Natural killer cell (primary cell): ENCODE measurements at regions not wholly inside any gene's neighbourhood (a gene's known extent, or its start where the extent isn't known, plus 50 kb on each side); places are given as distances from the start of the nearest gene placed in this dataset.

Source experiments
- ATAC-seq, 3 donors: fragments of 150-1000 bp in 2 of 3; fragments of 200-7000 bp in 1 of 3; cut with Tn5 transposase; 1 replicate in 1 of 3; 2 replicates in 2 of 3; pipeline ENCODE4 v1.10.0; 2021; ENCODE audit warnings: mild to moderate bottlenecking in 2 of 3, moderate library complexity in 2 of 3
- DNase-seq, 2 donors: peaks; one replicate each; pipeline versions ENCODE4 v3.0.0 to v3.0.0-alpha.2; 2013 to 2021; ENCODE audit warnings: mixed read lengths in 1 of 2
- H3K27ac ChIP-seq: one replicate; pipeline ENCODE4 v1.5.1; 2013; ENCODE audit warnings: mild to moderate bottlenecking, low read length
- H3K27me3 ChIP-seq: one replicate; pipeline ENCODE4 v1.6.1; 2013; ENCODE audit warnings: low read length; ENCODE audit not compliant: control insufficient read depth, insufficient read depth
- H3K36me3 ChIP-seq: one replicate; pipeline ENCODE4 v1.6.1; 2013; ENCODE audit warnings: low read length; ENCODE audit not compliant: control insufficient read depth, insufficient read depth
- H3K4me1 ChIP-seq: one replicate; pipeline ENCODE4 v1.6.1; 2013; ENCODE audit warnings: low read length; ENCODE audit not compliant: control insufficient read depth, insufficient read depth
- H3K4me3 ChIP-seq: one replicate; pipeline ENCODE4 v1.5.1; 2013; ENCODE audit warnings: low read length
- H3K9me3 ChIP-seq: one replicate; pipeline ENCODE4 v1.6.1; 2013; ENCODE audit warnings: low read length; ENCODE audit not compliant: control insufficient read depth, insufficient read depth
- H3K27ac Mint-ChIP-seq, 2 donors: one replicate each; pipeline ENCODE4 v1.8.0; 2022; ENCODE audit warnings: mild to moderate bottlenecking in 2 of 2, mixed read lengths in 2 of 2, moderate library complexity in 1 of 2
- H3K27me3 Mint-ChIP-seq, 2 donors: one replicate each; pipeline ENCODE4 v1.8.0; 2022; ENCODE audit warnings: low read depth in 2 of 2, mixed read lengths in 2 of 2
- H3K36me3 Mint-ChIP-seq: one replicate; pipeline ENCODE4 v1.8.0; 2022; ENCODE audit warnings: mixed read lengths
- H3K4me1 Mint-ChIP-seq, 2 donors: one replicate each; pipeline ENCODE4 v1.8.0; 2022; ENCODE audit warnings: mixed read lengths in 2 of 2
- H3K4me3 Mint-ChIP-seq: one replicate; pipeline ENCODE4 v1.8.0; 2022; ENCODE audit warnings: mild to moderate bottlenecking, moderate library complexity, mixed read lengths
- H3K9me3 Mint-ChIP-seq, 2 donors: one replicate each; pipeline ENCODE4 v1.8.0; 2022; ENCODE audit warnings: mixed read lengths in 2 of 2
- CTCF ChIP-seq: fragments of 200-600 bp; IDR thresholded peaks from one replicate; pipeline ENCODE4 v1.8.0; 2022; ENCODE audit warnings: antibody characterized with exemption
- WGBS: methylation state at CpG from one replicate; pipeline ENCODE4 v1.1.7; 2013; ENCODE audit warnings: missing lambda C conversion rate; ENCODE audit not compliant: insufficient coverage; 5-methylcytosine and 5-hydroxymethylcytosine counted together
- intact Hi-C: fragments of 100-400 bp; cut with micrococcal nuclease; formaldehyde crosslinking; loops from one replicate; pipeline ENCODE4 v1.14.2; 2022

- DNase-seq (no peak), ATAC-seq (no peak)
- 71% methylated on average over 10 of the region's 10 CpGs for WGBS
- H3K27ac Mint-ChIP-seq = no peak overlapping the region
- Histone ChIP-seq H3K9me3 (no peaks in the 10 kb centered on the region), H3K4me1 (no peaks in the 10 kb centered on the region), H3K27me3 (peaks cover 5% of the 10 kb centered on the region), H3K27ac (no peak overlapping the region), H3K36me3 (no peaks in the 10 kb centered on the region), H3K4me3 (no peak overlapping the region)
- H3K36me3 Mint-ChIP-seq = no peaks in the 10 kb centered on the region
- peaks cover 8 to 11% of the 10 kb centered on the region in 2 donors for H3K27me3 Mint-ChIP-seq
- no peaks in the 10 kb centered on the region for H3K9me3 Mint-ChIP-seq
- peaks cover 0 to 6% of the 10 kb centered on the region in 2 donors for H3K4me1 Mint-ChIP-seq
- H3K4me3 Mint-ChIP-seq = no peak overlapping the region
- TF ChIP-seq CTCF = no peak
- intact Hi-C loops = no loop called here
Measured at GRCh38 chr9:113808391-113809358, 67.4 kb upstream of the ZNF618 start.

DNA sequence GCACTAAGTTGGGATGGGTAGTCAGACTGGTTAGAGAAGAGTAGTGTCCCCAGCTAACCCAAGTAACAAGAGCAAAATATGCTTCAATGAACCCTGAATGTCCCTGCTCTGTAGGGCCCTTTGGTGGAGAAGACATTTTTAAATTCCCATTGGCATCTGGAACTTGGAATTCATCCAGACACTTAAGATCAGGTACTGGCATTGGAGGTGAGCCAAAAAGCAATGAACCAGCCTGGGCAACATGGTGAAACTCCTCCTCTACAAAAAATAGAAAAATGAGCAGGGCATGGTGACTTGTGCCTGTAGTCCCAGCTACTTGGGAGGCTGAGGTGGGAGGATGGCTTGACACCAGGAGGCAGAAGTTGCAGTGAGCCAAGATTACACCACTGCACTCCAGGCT is 58.9 kb upstream of the ZNF618 start:
- no peaks in the 10 kb centered on the region for H3K9me3 ChIP-seq
- no peak for DNase-seq
- no peak overlapping the region for H3K27ac ChIP-seq
- H3K36me3 ChIP-seq = no peaks in the 10 kb centered on the region
- no peaks in the 10 kb centered on the region for H3K4me1 ChIP-seq
- H3K27ac Mint-ChIP-seq = no peak overlapping the region
- H3K27me3 ChIP-seq = peaks cover 8% of the 10 kb centered on the region
- no peaks in the 10 kb centered on the region for H3K9me3 Mint-ChIP-seq
- no peak overlapping the region for H3K4me3 Mint-ChIP-seq
- peaks cover 23 to 63% of the 10 kb centered on the region in 2 donors for H3K27me3 Mint-ChIP-seq
- H3K4me1 Mint-ChIP-seq = no peaks in the 10 kb centered on the region
- TF ChIP-seq CTCF = no peak
- no peak overlapping the region for H3K4me3 ChIP-seq
- no peak for ATAC-seq
- intact Hi-C loops = no loop called here
- no peaks in the 10 kb centered on the region for H3K36me3 Mint-ChIP-seq

DNA sequence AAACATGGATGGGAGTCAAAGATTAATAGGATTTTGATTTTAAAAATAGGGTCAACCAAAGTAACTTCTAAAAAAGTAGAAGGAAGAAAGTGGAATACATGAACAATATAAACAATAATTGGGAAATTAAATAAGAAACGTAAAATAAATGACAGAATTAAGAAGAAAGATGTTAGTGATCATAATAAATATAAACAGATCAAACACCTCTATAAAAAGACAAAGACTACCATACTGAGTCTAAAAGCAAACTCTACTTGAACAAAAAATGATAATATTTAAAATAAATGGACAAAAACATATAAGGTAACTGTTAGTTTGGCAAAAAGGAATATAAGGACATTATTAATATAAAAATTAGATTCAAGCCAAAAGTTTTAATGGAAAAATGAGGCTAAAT is 57.7 kb upstream of the ZNF618 start:
- Mint-ChIP-seq H3K27ac (no peak overlapping the region), H3K27me3 (peaks cover 19 to 64% of the 10 kb centered on the region in 2 donors), H3K36me3 (peaks cover 6% of the 10 kb centered on the region), H3K4me1 (no peaks in the 10 kb centered on the region), H3K4me3 (no peak overlapping the region), H3K9me3 (peaks cover under 1 to 3% of the 10 kb centered on the region in 2 donors)
- Histone ChIP-seq H3K36me3 (no peaks in the 10 kb centered on the region), H3K27ac (no peak overlapping the region), H3K27me3 (peaks cover 3% of the 10 kb centered on the region), H3K4me1 (no peaks in the 10 kb centered on the region), H3K4me3 (no peak overlapping the region), H3K9me3 (no peaks in the 10 kb centered on the region)
- ATAC-seq (no peak), DNase-seq (no peak)
- no CpG with 5 or more reads among the region's 1 CpG for WGBS
- intact Hi-C loops = no loop called here
- TF ChIP-seq CTCF = no peak
